NCI-H1694 treated with DMSO at 0.1 percent for 48 hours (cell line): ENCODE measurements at regions not wholly inside any gene's neighbourhood (a gene's known extent, or its start where the extent isn't known, plus 50 kb on each side); places are given as distances from the start of the nearest gene placed in this dataset.
A peak's percentile ranks its signal among the peaks of the same experiment; 100 is the strongest.

Experiments used
- DNase-seq: peaks from one replicate; lab custom pipeline; 2025; lab: John Stamatoyannopoulos, UW

GRCh38 chr6:140980265-140980887, 1152.3 kb upstream of the GJE1 start:
- no peak for DNase-seq

GRCh38 chr6:140979642-140980091, 1153.1 kb upstream of the GJE1 start:
- DNase-seq: no peak

GRCh38 chr6:140977403-140977802, 1155.3 kb upstream of the GJE1 start:
- DNase-seq: no peak

GRCh38 chr6:140976806-140977205, 1155.9 kb upstream of the GJE1 start:
- no peak for DNase-seq

GRCh38 chr6:140970485-140970884, 1162.2 kb upstream of the GJE1 start:
- DNase-seq: no peak

- DNase-seq: no peak
Observed at GRCh38 chr6:140968062-140968461, 1164.7 kb upstream of the GJE1 start.

GRCh38 chr6:140966676-140967075, 1166.0 kb upstream of the GJE1 start:
- DNase-seq: no peak

- no peak for DNase-seq
Observed at GRCh38 chr6:140960566-140960965, 1172.2 kb upstream of the GJE1 start.

- no peak for DNase-seq
Observed at GRCh38 chr6:140957386-140957785, 1175.3 kb upstream of the GJE1 start.

- peak; percentile 93 for DNase-seq
Observed at GRCh38 chr6:140956571-140957369, 1176.0 kb upstream of the GJE1 start.

- no peak for DNase-seq
Observed at GRCh38 chr6:140940251-140940925, 1192.3 kb upstream of the GJE1 start.

- DNase-seq: no peak
Observed at GRCh38 chr6:140932909-140933308, 1199.8 kb upstream of the GJE1 start.

GRCh38 chr6:140931581-140931980, 1201.1 kb upstream of the GJE1 start:
- DNase-seq: no peak

- DNase-seq: no peak
Observed at GRCh38 chr6:140929121-140929520, 1203.6 kb upstream of the GJE1 start.

- no peak for DNase-seq
Observed at GRCh38 chr6:140923048-140923447, 1209.7 kb upstream of the GJE1 start.

- DNase-seq: peak; percentile 26
Observed at GRCh38 chr6:140921366-140922226, 1211.1 kb upstream of the GJE1 start.

- no peak for DNase-seq
Observed at GRCh38 chr6:140917911-140918310, 1214.8 kb upstream of the GJE1 start.

GRCh38 chr6:140915551-140915950, 1217.2 kb upstream of the GJE1 start:
- no peak for DNase-seq

GRCh38 chr6:140915103-140915502, 1217.6 kb upstream of the GJE1 start:
- peak; percentile 29 for DNase-seq

- DNase-seq: no peak
Observed at GRCh38 chr6:140912686-140913085, 1220.0 kb upstream of the GJE1 start.

- no peak for DNase-seq
Observed at GRCh38 chr6:140909625-140910024, 1223.1 kb upstream of the GJE1 start.

- no peak for DNase-seq
Observed at GRCh38 chr6:140909156-140909555, 1223.6 kb upstream of the GJE1 start.
